ENCODE measurements at regions not wholly inside any gene's neighbourhood (a gene's known extent, or its start where the extent isn't known, plus 50 kb on each side); places are given as distances from the start of the nearest gene placed in this dataset.
A peak's percentile ranks its signal among the peaks of the same experiment; 100 is the strongest.

- no peak for DNase-seq (ENCODE audit: low spot score)
Measured at GRCh38 chr1:229031481-229032341, 239.2 kb upstream of the RAB4A start.

GRCh38 chr1:229032375-229032774 lies 238.5 kb upstream of the RAB4A start:
- TF ChIP-seq EZH2phosphoT487 (IDR thresholded peaks at IDR 0.05; ENCODE audit: low read depth, severe bottlenecking, unreplicated experiment) = no peak
- no peak for TF ChIP-seq CTCF (IDR thresholded peaks at IDR 0.05; ENCODE audit: poor library complexity)
- no peak for TF ChIP-seq EZH2 (IDR thresholded peaks at IDR 0.05; ENCODE audit: borderline replicate concordance)
- H3K27me3 ChIP-seq = no peaks in the 10 kb centered on the region
- peaks cover 11% of the 10 kb centered on the region for H3K4me1 ChIP-seq (ENCODE audit: insufficient read depth)
- peak overlapping the region; percentile 62 for H3K27ac ChIP-seq
- H3K36me3 ChIP-seq (replicated peaks; ENCODE audit: insufficient read depth, low read depth) = no peaks in the 10 kb centered on the region
- H3K9me3 ChIP-seq (ENCODE audit: low read depth) = no peaks in the 10 kb centered on the region
- no peaks in the 10 kb centered on the region for H3K79me2 ChIP-seq
- WGBS (ENCODE audit: low lambda C conversion rate, missing lambda C conversion rate) = 88% methylated on average over 1 of the region's 1 CpG
- no peaks in the 10 kb centered on the region for H3K9me2 ChIP-seq (replicated peaks; ENCODE audit: insufficient read depth)
- no peak overlapping the region for H3K4me2 ChIP-seq
- H4K20me1 ChIP-seq (ENCODE audit: insufficient read depth, poor library complexity, severe bottlenecking) = no peaks in the 10 kb centered on the region
- no peak for DNase-seq (ENCODE audit: low spot score)
- H3K4me3 ChIP-seq = no peak overlapping the region
- H2AFZ ChIP-seq = no peak overlapping the region

More at GRCh38 chr1:229031481-229032341, 239.2 kb upstream of the RAB4A start:
- WGBS (ENCODE audit: low lambda C conversion rate, missing lambda C conversion rate) = 89% methylated on average over 12 of the region's 12 CpGs
- Histone ChIP-seq H3K27ac (peak overlapping the region; percentile 16), H3K9me2 (replicated peaks; ENCODE audit: insufficient read depth) (no peaks in the 10 kb centered on the region), H3K4me1 (ENCODE audit: insufficient read depth) (peaks cover 14% of the 10 kb centered on the region), H3K27me3 (no peaks in the 10 kb centered on the region), H3K9me3 (ENCODE audit: low read depth) (no peaks in the 10 kb centered on the region), H2AFZ (no peak overlapping the region), H3K36me3 (replicated peaks; ENCODE audit: insufficient read depth, low read depth) (no peaks in the 10 kb centered on the region), H3K79me2 (no peaks in the 10 kb centered on the region), H4K20me1 (ENCODE audit: insufficient read depth, poor library complexity, severe bottlenecking) (no peaks in the 10 kb centered on the region), H3K4me2 (no peak overlapping the region), H3K4me3 (no peak overlapping the region)
- no peak for TF ChIP-seq EZH2 (IDR thresholded peaks at IDR 0.05; ENCODE audit: borderline replicate concordance)
- TF ChIP-seq EZH2phosphoT487 (IDR thresholded peaks at IDR 0.05; ENCODE audit: low read depth, severe bottlenecking, unreplicated experiment) = no peak
- no peak for TF ChIP-seq CTCF (IDR thresholded peaks at IDR 0.05; ENCODE audit: poor library complexity)

GRCh38 chr1:229033480-229033879 lies 237.4 kb upstream of the RAB4A start:
- H3K36me3 ChIP-seq (replicated peaks; ENCODE audit: insufficient read depth, low read depth) = no peaks in the 10 kb centered on the region
- TF ChIP-seq EZH2phosphoT487 (IDR thresholded peaks at IDR 0.05; ENCODE audit: low read depth, severe bottlenecking, unreplicated experiment) (no peak), CTCF (IDR thresholded peaks at IDR 0.05; ENCODE audit: poor library complexity) (no peak), EZH2 (IDR thresholded peaks at IDR 0.05; ENCODE audit: borderline replicate concordance) (no peak)
- H3K4me1 ChIP-seq (ENCODE audit: insufficient read depth) = peaks cover 15% of the 10 kb centered on the region
- no peak overlapping the region for H2AFZ ChIP-seq
- no peak overlapping the region for H3K4me2 ChIP-seq
- no peaks in the 10 kb centered on the region for H3K27me3 ChIP-seq
- 82% methylated on average over 4 of the region's 4 CpGs for WGBS (ENCODE audit: low lambda C conversion rate, missing lambda C conversion rate)
- no peaks in the 10 kb centered on the region for H4K20me1 ChIP-seq (ENCODE audit: insufficient read depth, poor library complexity, severe bottlenecking)
- peak overlapping the region; percentile 75 for H3K27ac ChIP-seq
- no peak overlapping the region for H3K4me3 ChIP-seq
- no peaks in the 10 kb centered on the region for H3K79me2 ChIP-seq
- DNase-seq (ENCODE audit: low spot score) = no peak
- no peaks in the 10 kb centered on the region for H3K9me2 ChIP-seq (replicated peaks; ENCODE audit: insufficient read depth)
- H3K9me3 ChIP-seq (ENCODE audit: low read depth) = no peaks in the 10 kb centered on the region

Measured in hepatocyte (in vitro differentiated cells).